ENCODE measurements at regions not wholly inside any gene's neighbourhood (a gene's known extent, or its start where the extent isn't known, plus 50 kb on each side); places are given as distances from the start of the nearest gene placed in this dataset.

DNA sequence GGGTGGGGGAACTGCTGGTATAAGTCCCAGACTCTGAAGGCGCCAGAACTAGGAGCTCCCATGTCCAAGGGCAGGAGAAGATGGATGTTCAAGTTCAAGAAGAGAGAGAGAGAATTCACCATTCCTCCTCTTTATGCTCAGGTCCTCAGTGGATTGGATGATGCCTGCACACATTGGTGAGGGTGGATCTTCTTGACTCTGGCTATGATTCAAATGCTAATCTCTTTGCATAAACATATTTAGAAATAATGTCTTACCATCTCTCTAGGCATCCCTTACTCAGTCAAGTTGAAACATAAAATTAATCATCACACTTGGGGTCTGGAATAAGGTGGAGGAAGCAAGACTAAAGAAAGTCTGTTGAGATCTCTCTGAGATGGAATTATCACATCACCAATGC is 210.6 kb upstream of the CHST9 start:
- no peak for DNase-seq (ENCODE audit: low read depth)

DNA sequence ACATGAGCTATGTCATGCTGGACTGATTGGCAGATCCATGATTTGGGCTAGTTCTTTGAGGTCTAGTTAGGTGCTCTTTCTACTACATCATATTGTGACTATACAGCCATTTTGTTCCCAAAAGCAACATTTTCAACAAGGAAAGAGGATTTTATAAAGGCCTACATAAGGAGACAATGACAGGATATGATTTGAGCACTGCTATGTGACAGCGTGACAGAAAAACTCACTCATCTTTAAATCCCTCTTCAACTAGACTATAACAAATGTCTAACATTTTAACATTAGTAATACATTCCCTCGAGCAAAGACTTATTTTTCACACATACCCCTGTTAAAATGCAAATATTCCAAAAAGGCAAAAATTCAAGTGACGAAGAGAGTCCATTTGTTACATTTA is 209.6 kb upstream of the CHST9 start:
- DNase-seq (ENCODE audit: low read depth): no peak

DNA sequence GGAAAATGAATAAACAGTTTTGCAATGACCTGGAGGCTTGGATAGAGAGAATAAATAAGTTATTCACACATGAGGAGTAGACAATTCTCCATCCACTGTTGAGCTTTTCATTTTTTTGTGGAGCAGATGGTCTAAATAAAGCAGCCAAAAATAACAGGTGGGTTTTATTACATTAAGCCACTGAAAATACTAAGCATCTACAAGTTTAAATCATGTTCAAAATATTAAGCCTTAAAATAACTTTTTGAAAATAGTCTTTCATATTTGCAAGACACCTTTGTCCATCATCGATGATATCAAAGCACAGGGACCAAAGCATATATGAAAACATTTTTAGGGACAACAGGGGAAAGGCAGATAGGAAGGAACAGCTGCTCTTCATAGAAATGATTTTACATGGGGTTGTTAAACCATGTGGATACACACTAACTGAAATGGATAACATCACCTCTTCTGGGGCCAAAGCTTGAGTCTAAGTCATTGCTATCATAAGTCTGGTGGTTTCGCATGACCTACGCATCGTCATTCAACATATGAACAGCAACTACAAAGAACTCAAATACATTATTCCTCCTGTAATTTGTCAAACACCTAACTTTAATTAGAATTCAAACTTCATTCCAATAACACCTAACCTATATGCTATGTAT is 197.6 kb upstream of the CHST9 start:
- peak; percentile 55 for DNase-seq (ENCODE audit: low read depth)

GRCh38 chr18:27378431-27379095 is 193.5 kb upstream of the CHST9 start:
- DNase-seq (ENCODE audit: low read depth): peak; percentile 56

GRCh38 chr18:27377251-27377650 is 192.1 kb upstream of the CHST9 start:
- no peak for DNase-seq (ENCODE audit: low read depth)

GRCh38 chr18:27372386-27372785 is 187.3 kb upstream of the CHST9 start:
- DNase-seq (ENCODE audit: low read depth): no peak

GRCh38 chr18:27366665-27367064 is 181.6 kb upstream of the CHST9 start:
- no peak for DNase-seq (ENCODE audit: low read depth)

- no peak for DNase-seq (ENCODE audit: low read depth)
These were observed 181.0 kb upstream of the CHST9 start for GRCh38 chr18:27366151-27366550.

- peak; percentile 22 for DNase-seq (ENCODE audit: low read depth)
These were observed 178.8 kb upstream of the CHST9 start for GRCh38 chr18:27363872-27364271.

GRCh38 chr18:27361477-27361876 is 176.4 kb upstream of the CHST9 start:
- DNase-seq (ENCODE audit: low read depth): no peak

GRCh38 chr18:27355308-27355707 is 170.2 kb upstream of the CHST9 start:
- peak; percentile 30 for DNase-seq (ENCODE audit: low read depth)

DNA sequence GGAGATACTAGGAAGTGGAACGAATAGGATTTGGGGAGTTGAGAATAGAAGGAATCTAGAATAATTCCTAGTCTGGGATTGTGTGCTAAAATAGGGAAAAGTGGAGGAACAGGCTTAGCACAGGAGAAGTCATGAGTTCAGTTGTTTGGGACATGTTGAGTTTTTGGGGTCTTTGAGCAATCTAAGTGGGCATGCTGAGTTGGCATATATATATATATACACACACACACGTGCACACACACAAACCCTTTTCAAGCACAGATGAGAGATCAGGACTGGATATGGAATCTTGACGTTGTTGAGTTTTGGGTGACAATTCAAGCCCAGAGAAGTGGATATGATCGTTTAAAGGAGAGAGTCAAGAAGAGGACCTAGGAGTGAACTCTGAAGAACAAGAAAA is 168.2 kb upstream of the CHST9 start:
- no peak for DNase-seq (ENCODE audit: low read depth)

DNA sequence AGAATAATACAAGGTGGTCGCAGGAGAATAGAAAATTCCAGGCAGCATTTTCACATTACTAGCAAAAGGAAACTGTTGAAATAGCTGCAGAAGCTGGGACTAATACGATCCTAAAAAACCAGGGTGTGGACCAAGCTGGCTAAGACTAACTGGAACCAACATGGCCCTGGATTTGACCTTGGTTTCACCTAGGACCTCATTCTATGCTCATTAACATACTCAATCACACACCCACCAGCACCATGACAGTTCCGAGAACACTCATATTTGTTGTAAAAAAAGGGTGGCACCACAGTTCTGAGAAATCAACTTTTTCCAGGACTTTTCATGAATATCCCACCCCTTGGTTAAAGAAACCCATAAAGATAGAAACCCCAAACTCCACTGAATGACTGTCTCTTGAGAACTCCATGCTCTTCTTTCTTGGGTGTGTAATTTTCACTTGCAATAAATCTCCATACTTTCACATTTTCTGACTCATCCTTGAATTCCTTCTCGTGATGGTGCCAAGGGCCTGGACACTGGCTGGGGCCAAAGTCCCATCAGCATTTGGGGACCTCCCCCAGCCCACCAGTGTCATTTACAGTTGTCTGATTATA is 164.3 kb upstream of the CHST9 start:
- no peak for DNase-seq (ENCODE audit: low read depth)

DNA sequence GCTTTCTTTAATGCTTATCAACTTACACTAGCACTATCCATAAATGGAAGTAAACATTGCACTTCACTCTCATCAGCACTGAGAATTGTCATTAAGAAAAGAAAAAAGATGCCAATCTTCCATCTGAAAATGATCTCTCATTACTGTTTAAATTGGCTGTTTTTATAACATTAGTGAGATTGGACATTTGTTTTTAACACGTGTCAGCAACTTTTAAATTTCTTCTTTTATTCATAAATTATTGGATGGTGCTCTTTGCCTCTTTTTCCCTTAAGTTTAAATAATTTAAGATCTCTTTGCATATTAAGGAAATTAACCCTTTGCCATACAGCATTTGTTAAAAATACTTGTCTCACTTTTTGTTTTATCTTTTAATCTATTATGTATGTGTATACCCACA is 146.5 kb upstream of the CHST9 start:
- DNase-seq (ENCODE audit: low read depth): no peak

GRCh38 chr18:27314996-27315395 is 129.9 kb upstream of the CHST9 start:
- no peak for DNase-seq (ENCODE audit: low read depth)

DNA sequence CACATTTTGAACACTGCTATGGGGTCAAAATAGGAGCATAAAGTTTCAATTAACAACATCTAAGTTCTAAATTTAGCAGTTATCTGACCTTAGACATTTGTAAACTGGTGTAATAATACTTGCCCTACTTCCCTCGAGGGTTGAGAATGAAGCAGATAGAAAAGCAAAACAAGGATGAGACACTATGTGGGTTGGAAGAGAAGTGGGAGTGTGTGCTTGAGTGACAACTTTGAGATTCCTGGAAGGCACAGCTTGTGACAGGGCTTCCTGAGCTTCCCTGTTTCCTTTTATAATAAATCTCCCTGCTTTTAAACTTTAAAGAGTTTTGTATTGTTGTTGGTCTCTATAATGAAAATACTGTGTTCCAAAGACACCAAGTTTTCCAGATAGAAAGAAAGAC is 128.6 kb upstream of the CHST9 start:
- DNase-seq (ENCODE audit: low read depth): no peak

- no peak for DNase-seq (ENCODE audit: low read depth)
These were observed 127.7 kb upstream of the CHST9 start for GRCh38 chr18:27312853-27313252.

GRCh38 chr18:27312153-27312552 is 127.0 kb upstream of the CHST9 start:
- no peak for DNase-seq (ENCODE audit: low read depth)

- DNase-seq (ENCODE audit: low read depth): no peak
These were observed 126.0 kb upstream of the CHST9 start for GRCh38 chr18:27311114-27311513.

DNA sequence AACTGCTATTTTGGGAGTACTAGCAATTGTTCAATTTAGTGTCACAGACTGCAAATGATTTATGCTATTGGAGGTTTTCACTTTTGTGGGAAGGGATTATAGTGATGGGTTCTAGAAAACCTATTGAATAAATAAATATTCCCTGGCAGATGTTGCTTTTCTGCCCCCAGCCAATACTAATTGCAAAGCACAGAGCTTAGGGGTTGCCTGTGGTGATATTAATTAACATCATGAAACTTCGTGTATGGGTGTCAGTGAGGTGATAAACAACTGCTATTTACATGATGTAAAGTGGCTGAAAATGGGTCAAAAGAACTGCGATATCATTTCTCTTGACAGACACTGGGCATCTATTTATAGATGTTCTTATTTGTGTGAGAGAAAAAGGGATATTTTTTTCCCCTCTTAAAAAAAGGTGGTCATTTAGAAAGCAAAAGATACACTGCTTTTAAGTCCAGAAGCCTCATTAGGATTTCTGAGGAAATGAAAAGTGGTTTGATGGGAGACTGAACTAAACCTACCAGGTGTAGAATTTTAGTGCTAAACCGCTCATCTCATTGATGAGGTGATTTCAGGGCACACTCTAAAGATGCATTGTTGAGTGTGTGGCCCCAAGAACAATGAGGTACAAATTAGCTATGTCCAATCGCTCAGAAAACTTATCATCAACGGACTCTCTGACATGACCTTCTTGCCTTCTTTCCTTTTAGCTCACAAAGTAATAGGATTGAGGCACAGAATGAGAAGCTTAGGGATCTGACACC is 116.7 kb upstream of the CHST9 start:
- no peak for DNase-seq (ENCODE audit: low read depth)

GRCh38 chr18:27298214-27298804 is 113.2 kb upstream of the CHST9 start:
- DNase-seq (ENCODE audit: low read depth): no peak

Measured in myocyte (in vitro differentiated cells).